ENCODE measurements at regions not wholly inside any gene's neighbourhood (a gene's known extent, or its start where the extent isn't known, plus 50 kb on each side); places are given as distances from the start of the nearest gene placed in this dataset.

DNA sequence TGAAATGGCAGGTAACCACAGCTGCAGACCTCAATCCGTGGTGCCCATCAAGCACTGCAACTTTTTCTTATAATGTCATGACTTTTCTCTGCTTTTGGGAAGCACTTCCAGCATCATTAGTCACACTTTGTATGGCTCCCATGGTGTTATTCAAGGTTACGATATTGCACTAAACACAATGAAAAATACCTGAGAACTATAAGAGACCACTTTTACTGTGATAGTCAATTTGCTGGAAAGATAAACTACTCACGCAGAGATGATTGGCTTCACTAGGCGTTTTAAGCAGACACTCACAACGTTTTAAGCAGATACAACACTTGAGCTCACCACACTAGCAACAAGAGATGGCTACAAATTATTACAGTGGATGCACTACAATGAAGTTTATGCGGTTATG, 103.2 kb upstream of the CHRM3 start:
- TF ChIP-seq, protein P1, sequence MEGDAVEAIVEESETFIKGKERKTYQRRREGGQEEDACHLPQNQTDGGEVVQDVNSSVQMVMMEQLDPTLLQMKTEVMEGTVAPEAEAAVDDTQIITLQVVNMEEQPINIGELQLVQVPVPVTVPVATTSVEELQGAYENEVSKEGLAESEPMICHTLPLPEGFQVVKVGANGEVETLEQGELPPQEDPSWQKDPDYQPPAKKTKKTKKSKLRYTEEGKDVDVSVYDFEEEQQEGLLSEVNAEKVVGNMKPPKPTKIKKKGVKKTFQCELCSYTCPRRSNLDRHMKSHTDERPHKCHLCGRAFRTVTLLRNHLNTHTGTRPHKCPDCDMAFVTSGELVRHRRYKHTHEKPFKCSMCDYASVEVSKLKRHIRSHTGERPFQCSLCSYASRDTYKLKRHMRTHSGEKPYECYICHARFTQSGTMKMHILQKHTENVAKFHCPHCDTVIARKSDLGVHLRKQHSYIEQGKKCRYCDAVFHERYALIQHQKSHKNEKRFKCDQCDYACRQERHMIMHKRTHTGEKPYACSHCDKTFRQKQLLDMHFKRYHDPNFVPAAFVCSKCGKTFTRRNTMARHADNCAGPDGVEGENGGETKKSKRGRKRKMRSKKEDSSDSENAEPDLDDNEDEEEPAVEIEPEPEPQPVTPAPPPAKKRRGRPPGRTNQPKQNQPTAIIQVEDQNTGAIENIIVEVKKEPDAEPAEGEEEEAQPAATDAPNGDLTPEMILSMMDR (IDR thresholded peaks at IDR 0.05; ENCODE audit: insufficient read depth, low read depth, low read length), result no peak
- POLR2A ChIA-PET, result no interaction called here
- H3K36me3 ChIP-seq (ENCODE audit: control insufficient read depth, insufficient read depth, low read length), result no peaks in the 10 kb centered on the region

DNA sequence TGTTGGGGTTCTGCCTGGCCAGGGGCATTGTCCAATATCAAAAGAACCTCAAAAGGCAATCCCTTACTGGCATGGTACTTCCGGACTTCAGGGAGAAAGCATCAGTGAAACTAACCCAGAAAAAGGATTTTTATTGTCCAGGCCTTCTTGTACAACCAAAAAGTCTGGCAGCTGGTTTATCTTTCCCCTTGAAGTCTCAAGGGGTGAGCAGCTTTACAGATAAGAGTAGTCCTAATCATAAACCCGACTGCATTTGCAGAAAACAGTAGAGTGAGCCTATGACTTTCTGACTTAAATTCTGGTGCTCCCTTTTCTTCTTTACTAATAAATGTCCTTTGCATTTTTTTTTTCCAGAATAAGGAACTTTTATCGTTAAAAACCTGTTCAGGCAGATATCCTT, 104.0 kb upstream of the CHRM3 start:
- Histone ChIP-seq H3K36me3 (ENCODE audit: control insufficient read depth, insufficient read depth, low read length) (no peaks in the 10 kb centered on the region), H3K4me3 (ENCODE audit: low read depth, low read length) (no peak overlapping the region), H3K27me3 (ENCODE audit: control insufficient read depth, insufficient read depth, low read length) (no peaks in the 10 kb centered on the region)
- TF ChIP-seq, protein P1 (IDR thresholded peaks at IDR 0.05; ENCODE audit: insufficient read depth, low read depth, low read length), result no peak
- CTCF ChIA-PET, result no interaction called here
- DNase-seq (ENCODE audit: low read depth), result no peak
- POLR2A ChIA-PET, result no interaction called here

More for the DNA sequence above, 103.2 kb upstream of the CHRM3 start:
- Histone ChIP-seq H3K4me3 (ENCODE audit: low read depth, low read length) (no peak overlapping the region), H3K27me3 (ENCODE audit: control insufficient read depth, insufficient read depth, low read length) (no peaks in the 10 kb centered on the region)
- CTCF ChIA-PET, result interaction anchor here (0.9 kb wide), 1 partner anchor 99 kb away, joined by 5 read pairs; no protein-coding TSS in a partner anchor
- DNase-seq (ENCODE audit: low read depth), result no peak

DNA sequence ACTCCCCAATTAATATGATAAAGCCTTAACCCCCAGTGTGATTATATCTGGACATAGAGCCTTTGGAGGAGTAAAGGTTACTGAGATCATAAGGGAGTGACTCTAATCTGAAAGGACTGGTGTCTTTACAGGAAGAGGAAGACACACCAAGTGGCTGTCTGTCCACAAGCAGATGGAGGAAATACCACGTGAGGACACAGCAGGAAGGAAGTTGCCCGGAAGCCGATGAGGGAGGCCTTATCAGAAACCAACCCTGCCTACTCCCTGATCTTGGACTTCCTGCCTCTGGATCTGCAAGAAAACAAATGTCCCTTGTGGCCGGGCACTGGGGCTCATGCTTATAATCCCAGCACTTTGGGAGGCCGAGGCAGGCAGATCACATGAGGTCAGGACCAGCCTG, 110.3 kb upstream of the CHRM3 start:
- ChIA-PET POLR2A (no interaction called here), CTCF (no interaction called here)

DNA sequence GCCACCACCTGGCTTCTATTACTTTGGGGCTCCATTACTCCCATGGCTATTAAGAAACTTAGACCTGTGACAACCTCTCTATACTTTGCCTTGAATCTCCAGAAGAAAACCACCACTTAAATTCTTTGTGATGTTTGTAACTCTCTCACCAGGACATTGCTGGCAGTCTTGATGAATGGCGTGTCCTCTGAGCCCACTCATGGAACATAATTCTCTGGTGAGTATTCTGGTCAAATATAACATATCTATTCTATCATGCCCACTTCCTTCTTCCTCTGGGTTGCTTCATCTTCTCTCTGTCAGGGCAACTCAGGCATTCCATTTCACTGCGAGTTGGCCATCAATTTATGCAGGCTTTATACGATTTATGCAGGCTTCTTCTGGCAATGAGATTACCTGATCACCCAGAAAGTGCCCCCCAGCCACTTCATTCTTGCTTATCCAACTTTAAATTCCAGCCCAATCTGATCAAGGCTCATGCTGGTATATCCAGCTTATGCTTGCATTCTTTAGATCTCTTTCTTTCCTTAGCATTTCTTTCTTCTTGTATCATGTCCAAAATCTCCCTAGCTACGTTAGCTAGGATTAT, 112.0 kb upstream of the CHRM3 start:
- Histone ChIP-seq H3K27me3 (ENCODE audit: control insufficient read depth, insufficient read depth, low read length) (no peaks in the 10 kb centered on the region), H3K36me3 (ENCODE audit: control insufficient read depth, insufficient read depth, low read length) (no peaks in the 10 kb centered on the region), H3K4me3 (ENCODE audit: low read depth, low read length) (no peak overlapping the region)
- TF ChIP-seq, protein P1 (IDR thresholded peaks at IDR 0.05; ENCODE audit: insufficient read depth, low read depth, low read length), result no peak
- peak; percentile 24 for DNase-seq (ENCODE audit: low read depth)
- POLR2A ChIA-PET, result no interaction called here
- CTCF ChIA-PET, result no interaction called here

More for the DNA sequence above, 110.3 kb upstream of the CHRM3 start:
- Histone ChIP-seq H3K4me3 (ENCODE audit: low read depth, low read length) (no peak overlapping the region), H3K27me3 (ENCODE audit: control insufficient read depth, insufficient read depth, low read length) (no peaks in the 10 kb centered on the region), H3K36me3 (ENCODE audit: control insufficient read depth, insufficient read depth, low read length) (no peaks in the 10 kb centered on the region)
- no peak for DNase-seq (ENCODE audit: low read depth)
- TF ChIP-seq, protein P1 (IDR thresholded peaks at IDR 0.05; ENCODE audit: insufficient read depth, low read depth, low read length), result no peak

DNA sequence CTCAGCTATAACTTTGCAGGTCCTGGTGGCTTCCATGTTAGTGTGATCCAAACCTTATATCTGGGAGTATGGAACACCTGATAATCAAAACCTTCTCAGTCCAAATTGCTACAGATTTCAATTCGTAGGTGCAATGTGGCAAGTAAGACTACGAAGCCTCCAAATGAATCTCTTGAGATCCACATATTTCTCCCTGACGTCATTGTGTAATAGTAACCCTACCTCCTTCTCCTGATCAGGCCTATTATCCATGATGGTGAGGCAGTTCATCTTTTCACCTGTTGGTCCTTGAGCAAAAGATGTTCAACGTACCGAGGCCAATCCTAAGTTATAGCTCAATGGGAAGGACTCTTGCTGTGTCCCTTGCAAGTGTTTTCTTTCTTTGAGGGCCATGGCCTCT, 115.9 kb upstream of the CHRM3 start:
- POLR2A ChIA-PET, result no interaction called here
- CTCF ChIA-PET, result no interaction called here
- TF ChIP-seq, protein P1 (IDR thresholded peaks at IDR 0.05; ENCODE audit: insufficient read depth, low read depth, low read length), result no peak
- Histone ChIP-seq H3K27me3 (ENCODE audit: control insufficient read depth, insufficient read depth, low read length) (no peaks in the 10 kb centered on the region), H3K4me3 (ENCODE audit: low read depth, low read length) (no peak overlapping the region), H3K36me3 (ENCODE audit: control insufficient read depth, insufficient read depth, low read length) (no peaks in the 10 kb centered on the region)
- DNase-seq (ENCODE audit: low read depth), result no peak

Measured in BJ (cell line).